ENCODE measurements at regions not wholly inside any gene's neighbourhood (a gene's known extent, or its start where the extent isn't known, plus 50 kb on each side); places are given as distances from the start of the nearest gene placed in this dataset.

GRCh38 chr20:50295345-50295744 lies 104.7 kb downstream of the CEBPB start:
- DNase-seq (ENCODE audit: low read depth) = no peak
- no peak for TF ChIP-seq CTCF (conservative IDR thresholded peaks at IDR 0.05; ENCODE audit: low read depth, low read length)
- no peak overlapping the region for H3K4me3 ChIP-seq (ENCODE audit: low read depth, low read length)

- no peak overlapping the region for H3K4me3 ChIP-seq (ENCODE audit: low read depth, low read length)
- no peak for DNase-seq (ENCODE audit: low read depth)
- no peak for TF ChIP-seq CTCF (conservative IDR thresholded peaks at IDR 0.05; ENCODE audit: low read depth, low read length)
Measured at GRCh38 chr20:50295762-50296449, 105.3 kb downstream of the CEBPB start.

- H3K4me3 ChIP-seq (ENCODE audit: low read depth, low read length) = no peak overlapping the region
- no peak for TF ChIP-seq CTCF (conservative IDR thresholded peaks at IDR 0.05; ENCODE audit: low read depth, low read length)
- no peak for DNase-seq (ENCODE audit: low read depth)
Measured at GRCh38 chr20:50296450-50297375, 106.1 kb downstream of the CEBPB start.

GRCh38 chr20:50297498-50298376 lies 107.1 kb downstream of the CEBPB start:
- no peak for TF ChIP-seq CTCF (conservative IDR thresholded peaks at IDR 0.05; ENCODE audit: low read depth, low read length)
- no peak overlapping the region for H3K4me3 ChIP-seq (ENCODE audit: low read depth, low read length)
- no peak for DNase-seq (ENCODE audit: low read depth)

GRCh38 chr20:50298554-50299324 lies 108.1 kb downstream of the CEBPB start:
- no peak for DNase-seq (ENCODE audit: low read depth)
- H3K4me3 ChIP-seq (ENCODE audit: low read depth, low read length) = no peak overlapping the region
- no peak for TF ChIP-seq CTCF (conservative IDR thresholded peaks at IDR 0.05; ENCODE audit: low read depth, low read length)

- DNase-seq (ENCODE audit: low read depth) = no peak
- no peak for TF ChIP-seq CTCF (conservative IDR thresholded peaks at IDR 0.05; ENCODE audit: low read depth, low read length)
- H3K4me3 ChIP-seq (ENCODE audit: low read depth, low read length) = no peak overlapping the region
Measured at GRCh38 chr20:50299325-50299629, 108.6 kb downstream of the CEBPB start.
